KMS-11 (cell line): ENCODE measurements at regions not wholly inside any gene's neighbourhood (a gene's known extent, or its start where the extent isn't known, plus 50 kb on each side); places are given as distances from the start of the nearest gene placed in this dataset.

Experiments used
- H2AFZ ChIP-seq: fragments of 200-600 bp; sonication (generic); 2 replicates; pipeline ENCODE4 v1.6.1; 2016; ENCODE audit warnings: antibody characterized with exemption, mixed run types, low read depth
- H3K27ac ChIP-seq: fragments of 200-600 bp; sonication (generic); 2 replicates; pipeline ENCODE4 v1.6.1; 2016; ENCODE audit warnings: mild to moderate bottlenecking, mixed run types
- H3K27me3 ChIP-seq: fragments of 200-600 bp; sonication (generic); 2 replicates; pipeline ENCODE4 v1.6.1; 2017; ENCODE audit warnings: mild to moderate bottlenecking, low read depth, mixed run types, moderate library complexity; ENCODE audit not compliant: insufficient read depth
- H3K36me3 ChIP-seq: fragments of 200-600 bp; sonication (generic); 2 replicates; pipeline ENCODE4 v1.6.1; 2017; ENCODE audit warnings: mild to moderate bottlenecking, mixed run types; ENCODE audit not compliant: insufficient read depth
- H3K4me1 ChIP-seq: fragments of 200-600 bp; sonication (generic); 2 replicates; pipeline ENCODE4 v1.6.1; 2016; ENCODE audit warnings: mild to moderate bottlenecking, low read depth, mixed run types; ENCODE audit not compliant: poor library complexity, severe bottlenecking
- H3K4me2 ChIP-seq: fragments of 200-600 bp; sonication (generic); 2 replicates; pipeline ENCODE4 v1.7.0; 2016; ENCODE audit warnings: mild to moderate bottlenecking, mixed run types
- H3K4me3 ChIP-seq: fragments of 200-600 bp; sonication (generic); IDR thresholded peaks from 2 replicates; pipeline ENCODE4 v1.6.1; 2017; ENCODE audit warnings: low read depth, low read length, mixed read lengths; ENCODE audit not compliant: insufficient read depth
- H3K79me2 ChIP-seq: fragments of 200-600 bp; sonication (generic); 2 replicates; pipeline ENCODE4 v1.6.1; 2016; ENCODE audit warnings: low read depth, mixed run types; ENCODE audit not compliant: insufficient read depth
- H3K9ac ChIP-seq: fragments of 200-600 bp; sonication (generic); 2 replicates; pipeline ENCODE4 v1.6.1; 2016; ENCODE audit warnings: mild to moderate bottlenecking, mixed run types
- H4K20me1 ChIP-seq: fragments of 200-600 bp; sonication (generic); 2 replicates; pipeline ENCODE4 v1.6.1; 2016; ENCODE audit warnings: mild to moderate bottlenecking, mixed run types; ENCODE audit not compliant: insufficient read depth
- CTCF ChIP-seq: fragments of 200-600 bp; sonication (generic); conservative IDR thresholded peaks from 2 replicates; pipeline ENCODE4 v1.6.1; 2017; ENCODE audit warnings: low read depth, mild to moderate bottlenecking, antibody characterized with exemption, low read length, moderate library complexity, mixed read lengths

- no peak overlapping the region for H2AFZ ChIP-seq
- no peak overlapping the region for H3K4me2 ChIP-seq
Measured at GRCh38 chr3:193879864-193880242, 256.1 kb upstream of the HES1 start.

GRCh38 chr3:193882091-193882490 is 253.9 kb upstream of the HES1 start:
- H2AFZ ChIP-seq = no peak overlapping the region
- H3K4me1 ChIP-seq = peaks cover 5% of the 10 kb centered on the region
- H3K9ac ChIP-seq = no peak overlapping the region
- H3K79me2 ChIP-seq = no peaks in the 10 kb centered on the region
- no peaks in the 10 kb centered on the region for H3K36me3 ChIP-seq
- no peak overlapping the region for H3K4me3 ChIP-seq
- H3K4me2 ChIP-seq = no peak overlapping the region
- no peak for TF ChIP-seq CTCF
- H4K20me1 ChIP-seq = no peaks in the 10 kb centered on the region
- no peak overlapping the region for H3K27ac ChIP-seq
- H3K27me3 ChIP-seq = no peaks in the 10 kb centered on the region

More at GRCh38 chr3:193879864-193880242, 256.1 kb upstream of the HES1 start:
- Histone ChIP-seq H3K9ac (no peak overlapping the region), H4K20me1 (no peaks in the 10 kb centered on the region), H3K27me3 (no peaks in the 10 kb centered on the region), H3K36me3 (no peaks in the 10 kb centered on the region), H3K79me2 (no peaks in the 10 kb centered on the region), H3K4me1 (peaks cover 5% of the 10 kb centered on the region), H3K27ac (no peak overlapping the region), H3K4me3 (no peak overlapping the region)
- no peak for TF ChIP-seq CTCF

GRCh38 chr3:193883551-193883950 is 252.4 kb upstream of the HES1 start:
- TF ChIP-seq CTCF = no peak
- Histone ChIP-seq H3K9ac (no peak overlapping the region), H3K27ac (no peak overlapping the region)

GRCh38 chr3:193884027-193884426 is 251.9 kb upstream of the HES1 start:
- no peak overlapping the region for H3K4me2 ChIP-seq
- no peak overlapping the region for H3K4me3 ChIP-seq
- no peak overlapping the region for H3K9ac ChIP-seq
- no peaks in the 10 kb centered on the region for H3K27me3 ChIP-seq
- TF ChIP-seq CTCF = no peak
- H2AFZ ChIP-seq = no peak overlapping the region
- no peaks in the 10 kb centered on the region for H3K36me3 ChIP-seq
- H3K4me1 ChIP-seq = peaks cover 5% of the 10 kb centered on the region
- H4K20me1 ChIP-seq = no peaks in the 10 kb centered on the region
- no peaks in the 10 kb centered on the region for H3K79me2 ChIP-seq
- no peak overlapping the region for H3K27ac ChIP-seq

More at GRCh38 chr3:193883551-193883950, 252.4 kb upstream of the HES1 start:
- H3K36me3 ChIP-seq = no peaks in the 10 kb centered on the region
- H3K4me3 ChIP-seq = no peak overlapping the region
- no peaks in the 10 kb centered on the region for H3K27me3 ChIP-seq
- no peaks in the 10 kb centered on the region for H4K20me1 ChIP-seq
- peaks cover 5% of the 10 kb centered on the region for H3K4me1 ChIP-seq
- H3K79me2 ChIP-seq = no peaks in the 10 kb centered on the region
- H2AFZ ChIP-seq = no peak overlapping the region
- H3K4me2 ChIP-seq = no peak overlapping the region
